CD4-positive, alpha-beta memory T cell (primary cell): ENCODE measurements at regions not wholly inside any gene's neighbourhood (a gene's known extent, or its start where the extent isn't known, plus 50 kb on each side); places are given as distances from the start of the nearest gene placed in this dataset.
A peak's percentile ranks its signal among the peaks of the same experiment; 100 is the strongest.

Experiments
- CTCF ChIA-PET: fragments of 350-600 bp; sonication (Branson Sonifier 250); formaldehyde crosslinking; loops from one replicate; lab custom pipeline; 2021; ENCODE audit warnings: inconsistent platforms; ENCODE audit not compliant: partially characterized antibody; lab: Charles Lee
- POLR2A ChIA-PET: fragments of 350-600 bp; sonication (Branson Sonifier 250); formaldehyde crosslinking; loops from one replicate; lab custom pipeline; 2021; ENCODE audit not compliant: partially characterized antibody; lab: Charles Lee
- DNase-seq, 5 donors: peaks; one replicate each; pipeline versions ENCODE4 v3.0.0 to v3.0.0-alpha.2; 2020 to 2022; ENCODE audit warnings: mixed read lengths in 1 of 5
- H3K27ac ChIP-seq: one replicate; pipeline ENCODE4 v1.7.0; 2013; ENCODE audit warnings: low read depth, low read length
- H3K27me3 ChIP-seq: 2 replicates; pipeline ENCODE4 v1.7.0; 2013; ENCODE audit warnings: mild to moderate bottlenecking, low read length, moderate library complexity; ENCODE audit not compliant: insufficient read depth
- H3K36me3 ChIP-seq: 2 replicates; pipeline ENCODE4 v1.7.0; 2013; ENCODE audit warnings: mild to moderate bottlenecking, low read length, moderate library complexity; ENCODE audit not compliant: insufficient read depth
- H3K4me1 ChIP-seq: 2 replicates; pipeline ENCODE4 v1.7.0; 2013; ENCODE audit warnings: mild to moderate bottlenecking, low read length, moderate library complexity; ENCODE audit not compliant: insufficient read depth
- H3K4me3 ChIP-seq, 2 donors: one replicate each; pipeline ENCODE4 v1.7.0; 2013; ENCODE audit warnings: low read length in 2 of 2, mild to moderate bottlenecking in 1 of 2
- H3K9me3 ChIP-seq, 2 donors: one replicate each; pipeline ENCODE4 v1.7.0; 2013; ENCODE audit warnings: low read length in 2 of 2, control low read depth in 1 of 2; ENCODE audit not compliant: control insufficient read depth in 1 of 2
- H3K27ac Mint-ChIP-seq, 7 donors: one replicate each; pipeline ENCODE4 v1.8.0; 2020 to 2021; ENCODE audit warnings: mixed read lengths in 7 of 7, mild to moderate bottlenecking in 6 of 7, inconsistent platforms in 3 of 7, moderate library complexity in 3 of 7
- H3K27me3 Mint-ChIP-seq, 2 donors: one replicate each; pipeline ENCODE4 v1.8.0; 2020 to 2021; ENCODE audit warnings: mixed read lengths in 2 of 2
- H3K36me3 Mint-ChIP-seq, 2 donors: one replicate each; pipeline ENCODE4 v1.8.0; 2020 to 2021; ENCODE audit warnings: mixed read lengths in 2 of 2, inconsistent platforms in 1 of 2, mild to moderate bottlenecking in 1 of 2
- H3K4me1 Mint-ChIP-seq, 4 donors: one replicate each; pipeline ENCODE4 v1.8.0; 2020 to 2021; ENCODE audit warnings: mixed read lengths in 4 of 4, mild to moderate bottlenecking in 1 of 4
- H3K4me3 Mint-ChIP-seq, 8 donors: one replicate each; pipeline ENCODE4 v1.8.0; 2020 to 2021; ENCODE audit warnings: mixed read lengths in 8 of 8, mild to moderate bottlenecking in 7 of 8, moderate library complexity in 6 of 8, inconsistent platforms in 3 of 8
- H3K9me3 Mint-ChIP-seq, 8 donors: one replicate each; pipeline ENCODE4 v1.8.0; 2020 to 2021; ENCODE audit warnings: mixed read lengths in 8 of 8, mild to moderate bottlenecking in 5 of 8, inconsistent platforms in 3 of 8, moderate library complexity in 1 of 8
- intact Hi-C: fragments of 100-400 bp; cut with micrococcal nuclease; formaldehyde crosslinking; loops from one replicate; pipeline ENCODE4 v1.15.1; 2023

DNA sequence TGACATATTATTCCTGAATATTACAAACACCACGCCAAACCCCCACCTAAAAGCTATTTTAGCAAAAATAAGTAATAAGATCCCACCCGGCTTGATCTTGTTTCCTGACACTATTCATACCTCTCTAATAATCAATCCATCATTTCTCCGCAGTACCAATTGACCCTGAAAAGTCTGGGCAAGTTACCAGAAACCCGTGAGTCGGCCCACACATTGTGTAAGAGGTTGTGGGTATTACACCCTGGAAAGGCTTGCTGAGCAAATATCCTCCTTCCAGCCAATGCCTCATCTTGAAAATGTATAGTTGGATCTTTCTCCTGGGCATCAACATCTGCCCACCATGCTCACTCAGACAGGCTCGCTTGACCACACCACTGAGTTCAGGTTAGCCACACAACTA is 451.0 kb downstream of the TTLL7 start:
- ChIA-PET POLR2A (no interaction called here), CTCF (no interaction called here)
- Mint-ChIP-seq H3K4me1 (peaks cover 0 to 7% (median 1%) of the 10 kb centered on the region in 4 donors), H3K36me3 (no peaks in the 10 kb centered on the region), H3K27ac (no peak overlapping the region), H3K4me3 (no peak overlapping the region), H3K9me3 (peaks cover 0 to 12% (median 0%) of the 10 kb centered on the region in 8 donors), H3K27me3 (no peaks in the 10 kb centered on the region)
- H3K36me3 ChIP-seq = no peaks in the 10 kb centered on the region
- no peak for DNase-seq
- H3K27me3 ChIP-seq = no peaks in the 10 kb centered on the region
- H3K4me1 ChIP-seq = no peaks in the 10 kb centered on the region
- intact Hi-C loops = no loop called here
- H3K27ac ChIP-seq = no peak overlapping the region
- no peaks in the 10 kb centered on the region for H3K9me3 ChIP-seq
- H3K4me3 ChIP-seq = no peak overlapping the region

- ChIA-PET POLR2A (no interaction called here), CTCF (no interaction called here)
- no peaks in the 10 kb centered on the region for H3K36me3 Mint-ChIP-seq
- no peak overlapping the region for H3K27ac ChIP-seq
- no peak overlapping the region for H3K4me3 Mint-ChIP-seq
- DNase-seq = no peak
- H3K9me3 Mint-ChIP-seq = peaks cover 0 to 12% (median 1%) of the 10 kb centered on the region in 8 donors
- intact Hi-C loops = no loop called here
- H3K4me1 ChIP-seq = no peaks in the 10 kb centered on the region
- H3K27ac Mint-ChIP-seq = no peak overlapping the region
- H3K9me3 ChIP-seq = no peaks in the 10 kb centered on the region
- no peak overlapping the region for H3K4me3 ChIP-seq
- no peaks in the 10 kb centered on the region for H3K36me3 ChIP-seq
- H3K27me3 Mint-ChIP-seq = no peaks in the 10 kb centered on the region
- no peaks in the 10 kb centered on the region for H3K27me3 ChIP-seq
- H3K4me1 Mint-ChIP-seq = peaks cover 0 to 7% (median 1%) of the 10 kb centered on the region in 4 donors
Measured at GRCh38 chr1:83546874-83547273, 452.1 kb downstream of the TTLL7 start.

- no peaks in the 10 kb centered on the region for H3K27me3 Mint-ChIP-seq
- no peaks in the 10 kb centered on the region for H3K36me3 ChIP-seq
- H3K9me3 Mint-ChIP-seq = peaks cover 0 to 8% (median 1%) of the 10 kb centered on the region in 8 donors
- no peak for DNase-seq
- H3K4me3 ChIP-seq = no peak overlapping the region
- H3K4me1 Mint-ChIP-seq = peaks cover 0 to 7% (median 1%) of the 10 kb centered on the region in 4 donors
- H3K27ac Mint-ChIP-seq = no peak overlapping the region
- H3K9me3 ChIP-seq = no peaks in the 10 kb centered on the region
- ChIA-PET POLR2A (no interaction called here), CTCF (no interaction called here)
- H3K27me3 ChIP-seq = no peaks in the 10 kb centered on the region
- no peaks in the 10 kb centered on the region for H3K4me1 ChIP-seq
- H3K27ac ChIP-seq = no peak overlapping the region
- intact Hi-C loops = no loop called here
- no peak overlapping the region for H3K4me3 Mint-ChIP-seq
- H3K36me3 Mint-ChIP-seq = no peaks in the 10 kb centered on the region
Measured at GRCh38 chr1:83545066-83545862, 453.7 kb downstream of the TTLL7 start.

GRCh38 chr1:83543222-83543973 is 455.5 kb downstream of the TTLL7 start:
- Mint-ChIP-seq H3K36me3 (no peaks in the 10 kb centered on the region), H3K27ac (no peak overlapping the region), H3K27me3 (no peaks in the 10 kb centered on the region), H3K9me3 (peaks cover 0 to 9% (median 0%) of the 10 kb centered on the region in 8 donors), H3K4me1 (peaks cover 0 to 7% (median 1%) of the 10 kb centered on the region in 4 donors), H3K4me3 (no peak overlapping the region)
- Histone ChIP-seq H3K4me3 (no peak overlapping the region), H3K9me3 (no peaks in the 10 kb centered on the region), H3K27ac (no peak overlapping the region), H3K36me3 (no peaks in the 10 kb centered on the region), H3K27me3 (no peaks in the 10 kb centered on the region), H3K4me1 (no peaks in the 10 kb centered on the region)
- CTCF ChIA-PET = no interaction called here
- intact Hi-C loops = no loop called here
- DNase-seq = no peak
- POLR2A ChIA-PET = no interaction called here

- H3K27me3 ChIP-seq = no peaks in the 10 kb centered on the region
- DNase-seq = no peak
- ChIA-PET POLR2A (no interaction called here), CTCF (no interaction called here)
- Mint-ChIP-seq H3K27ac (peak overlapping the region in 1 of 7 donors; percentile 9), H3K4me1 (no peaks in the 10 kb centered on the region), H3K9me3 (peaks cover 0 to 9% (median 4%) of the 10 kb centered on the region in 8 donors), H3K36me3 (no peaks in the 10 kb centered on the region), H3K27me3 (no peaks in the 10 kb centered on the region), H3K4me3 (no peak overlapping the region)
- intact Hi-C loops = no loop called here
- no peaks in the 10 kb centered on the region for H3K36me3 ChIP-seq
- no peaks in the 10 kb centered on the region for H3K9me3 ChIP-seq
- no peak overlapping the region for H3K4me3 ChIP-seq
- no peaks in the 10 kb centered on the region for H3K4me1 ChIP-seq
- no peak overlapping the region for H3K27ac ChIP-seq
Measured at GRCh38 chr1:83531521-83532309, 467.2 kb downstream of the TTLL7 start.

DNA sequence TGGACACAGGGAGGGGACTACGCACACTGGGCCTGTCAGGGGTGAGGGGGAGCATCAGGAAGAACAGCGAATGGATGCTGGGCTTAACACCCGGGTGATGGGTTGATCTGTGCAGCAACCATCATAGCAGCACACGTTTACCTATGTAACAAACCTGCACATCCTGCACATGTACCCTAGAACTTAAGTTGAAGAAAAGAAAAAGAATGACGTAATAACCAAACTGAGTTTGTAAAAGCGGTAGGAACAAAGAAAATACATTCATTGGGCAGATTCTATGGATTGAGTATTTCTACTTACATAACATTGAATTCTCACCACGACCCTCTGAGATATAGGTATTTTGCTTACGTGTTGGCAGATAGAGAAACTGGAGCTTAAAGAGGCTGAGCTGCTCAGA is 468.4 kb downstream of the TTLL7 start:
- Histone ChIP-seq H3K9me3 (no peaks in the 10 kb centered on the region), H3K36me3 (no peaks in the 10 kb centered on the region), H3K27me3 (no peaks in the 10 kb centered on the region), H3K4me3 (no peak overlapping the region), H3K27ac (no peak overlapping the region), H3K4me1 (no peaks in the 10 kb centered on the region)
- POLR2A ChIA-PET = no interaction called here
- peaks cover 0 to 9% (median 4%) of the 10 kb centered on the region in 8 donors for H3K9me3 Mint-ChIP-seq
- no peak overlapping the region for H3K27ac Mint-ChIP-seq
- DNase-seq = no peak
- intact Hi-C loops = no loop called here
- CTCF ChIA-PET = no interaction called here
- H3K4me1 Mint-ChIP-seq = no peaks in the 10 kb centered on the region
- no peaks in the 10 kb centered on the region for H3K36me3 Mint-ChIP-seq
- no peak overlapping the region for H3K4me3 Mint-ChIP-seq
- no peaks in the 10 kb centered on the region for H3K27me3 Mint-ChIP-seq

DNA sequence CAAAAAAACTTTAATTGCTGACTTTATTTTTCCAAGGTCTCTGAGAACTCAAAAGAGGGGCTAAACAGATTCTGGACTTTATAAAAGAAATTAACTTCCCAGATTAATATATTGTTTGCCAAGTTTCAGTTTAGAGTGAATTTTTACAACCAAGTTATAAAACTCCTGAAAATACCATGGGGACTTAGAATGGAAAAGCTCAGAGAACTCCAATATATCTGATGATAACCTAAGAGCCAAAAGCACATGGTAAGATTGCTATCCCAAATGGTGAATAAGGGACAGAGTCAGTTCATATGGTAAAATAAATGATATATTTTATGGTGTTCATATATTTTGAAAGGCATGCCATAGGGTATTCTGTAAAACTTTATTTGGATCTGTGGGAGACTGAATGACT is 470.9 kb downstream of the TTLL7 start:
- Mint-ChIP-seq H3K4me3 (no peak overlapping the region), H3K4me1 (no peaks in the 10 kb centered on the region), H3K9me3 (peaks cover 0 to 7% (median under 1%) of the 10 kb centered on the region in 8 donors), H3K27me3 (no peaks in the 10 kb centered on the region), H3K27ac (no peak overlapping the region), H3K36me3 (no peaks in the 10 kb centered on the region)
- intact Hi-C loops = no loop called here
- no peak overlapping the region for H3K27ac ChIP-seq
- no peak overlapping the region for H3K4me3 ChIP-seq
- CTCF ChIA-PET = interaction anchor here (1.3 kb wide), 1 partner anchor 333 kb away, joined by 3 read pairs; no protein-coding TSS in a partner anchor
- no peaks in the 10 kb centered on the region for H3K27me3 ChIP-seq
- no peak for DNase-seq
- no peaks in the 10 kb centered on the region for H3K4me1 ChIP-seq
- no peaks in the 10 kb centered on the region for H3K36me3 ChIP-seq
- POLR2A ChIA-PET = no interaction called here
- H3K9me3 ChIP-seq = no peaks in the 10 kb centered on the region
